Transverse colon (tissue), 4 donors: ENCODE measurements at regions not wholly inside any gene's neighbourhood (a gene's known extent, or its start where the extent isn't known, plus 50 kb on each side); places are given as distances from the start of the nearest gene placed in this dataset.
A peak's percentile ranks its signal among the peaks of the same experiment; 100 is the strongest.

Experiments
- DNase-seq: peaks from one replicate; pipeline ENCODE4 v3.0.0-alpha.2; 2019
- H3K27ac ChIP-seq, 4 donors: fragments of 200-600 bp; sonication (generic); 2 replicates each; pipeline ENCODE4 v1.5.1; 2016 to 2018; ENCODE audit warnings: inconsistent platforms in 4 of 4
- H3K27me3 ChIP-seq: fragments of 200-600 bp; sonication (generic); 2 replicates; pipeline ENCODE4 v1.5.1; 2017; ENCODE audit warnings: inconsistent platforms
- H3K36me3 ChIP-seq, 4 donors: fragments of 200-600 bp; sonication (generic); 2 replicates each; pipeline ENCODE4 v1.5.1; 2017 to 2019; ENCODE audit warnings: inconsistent platforms in 4 of 4
- H3K4me1 ChIP-seq, 4 donors: fragments of 200-600 bp; sonication (generic); 2 replicates each; pipeline ENCODE4 v1.5.1; 2017 to 2020; ENCODE audit warnings: inconsistent platforms in 4 of 4
- H3K4me3 ChIP-seq, 4 donors: fragments of 200-600 bp; sonication (generic); 1 replicate in 1 of 4; 2 replicates in 3 of 4; pipeline versions ENCODE4 v1.5.1 to v1.6.1; 2017 to 2019; ENCODE audit warnings: inconsistent platforms in 4 of 4
- H3K9me3 ChIP-seq, 2 donors: fragments of 200-600 bp; sonication (generic); 2 replicates each; pipeline ENCODE4 v1.5.1; 2017 to 2019; ENCODE audit warnings: inconsistent platforms in 2 of 2
- CTCF ChIP-seq, 5 experiments: fragments of 200-600 bp in 3 of 5; fragments of 450-650 bp in 2 of 5; sonication (generic) in 3 of 5; IDR thresholded peaks; 1 replicate in 2 of 5; 2 replicates in 3 of 5; pipeline ENCODE4 v1.5.1; 2016 to 2017; ENCODE audit warnings: antibody characterized with exemption in 5 of 5, inconsistent platforms in 3 of 5, mild to moderate bottlenecking in 2 of 5, moderate library complexity in 1 of 5
- EP300 ChIP-seq: sonication (generic); formaldehyde crosslinking; IDR thresholded peaks from one replicate; pipeline ENCODE4 v1.6.1; 2017; ENCODE audit warnings: antibody characterized with exemption, low read depth
- POLR2A ChIP-seq: fragments of 450-650 bp; IDR thresholded peaks from one replicate; pipeline ENCODE4 v1.6.1; 2016; ENCODE audit warnings: antibody characterized with exemption, mild to moderate bottlenecking, moderate library complexity
- POLR2AphosphoS5 ChIP-seq, 3 donors: sonication (generic); formaldehyde crosslinking; IDR thresholded peaks; one replicate each; pipeline ENCODE4 v1.6.1; 2016; ENCODE audit warnings: antibody characterized with exemption in 3 of 3
- WGBS, 2 donors: methylation state at CpG; one replicate each; pipeline ENCODE4 v1.1.5; 2018; ENCODE audit warnings: low coverage in 1 of 2; 5-methylcytosine and 5-hydroxymethylcytosine counted together
- in situ Hi-C, 4 donors: fragments of 200-750 bp; cut with MboI; loops; one replicate each; pipeline versions ENCODE4 v1.15.0 to v1.15.1; 2017; ENCODE audit warnings: low sequenced_read_pairs in 3 of 4, low pct_ligation_motif_present in 1 of 4, low pct_unique_long_range_greater_than_20kb in 1 of 4
- intact Hi-C: fragments of 100-400 bp; cut with DNase I; formaldehyde crosslinking; loops from one replicate; pipeline ENCODE4 v1.15.1; 2023; ENCODE audit warnings: low total_unique reads

DNA sequence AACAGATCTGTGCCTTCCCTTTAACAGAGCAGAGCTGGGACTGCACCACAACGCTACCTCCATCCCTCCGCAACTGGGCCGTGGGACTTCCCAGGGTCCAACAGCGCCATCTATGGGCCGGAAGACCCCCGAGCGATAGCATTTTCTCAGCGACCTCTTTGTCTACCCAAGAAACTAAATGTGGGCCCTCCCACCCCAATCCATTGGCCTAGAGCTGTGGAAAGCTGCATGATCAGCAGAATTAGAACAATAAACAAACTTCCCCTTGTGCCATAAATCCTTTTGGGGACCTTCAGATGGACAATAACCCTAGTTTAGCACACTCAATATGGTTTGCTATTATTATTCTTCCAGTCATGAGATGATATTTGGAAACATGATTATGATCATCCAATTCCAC, 74.8 kb upstream of the NTRK3 start:
- 19% methylated on average over 8 of the region's 8 CpGs; no CpG with 5 or more reads in 1 of the 2 donors for WGBS, 2 donors
- DNase-seq, result peak; percentile 14
- Histone ChIP-seq H3K27ac (no peak overlapping the region), H3K36me3 (no peaks in the 10 kb centered on the region), H3K4me1 (no peaks in the 10 kb centered on the region), H3K27me3 (no peaks in the 10 kb centered on the region), H3K9me3 (no peaks in the 10 kb centered on the region), H3K4me3 (no peak overlapping the region)
- in situ Hi-C loops (no loop called here), intact Hi-C loops (no loop called here)
- TF ChIP-seq EP300, result no peak
- TF ChIP-seq CTCF (IDR thresholded peaks at IDR 0.05), result peak in 2 of 5 experiments; percentile 17 to 21
- TF ChIP-seq POLR2AphosphoS5 (IDR thresholded peaks at IDR 0.05), result no peak
- no peak for TF ChIP-seq POLR2A

GRCh38 chr15:88326924-88327323, 70.4 kb upstream of the NTRK3 start:
- no peak overlapping the region for H3K27ac ChIP-seq
- H3K4me3 ChIP-seq, result no peak overlapping the region
- no peaks in the 10 kb centered on the region for H3K36me3 ChIP-seq
- no peak for DNase-seq
- H3K4me1 ChIP-seq, result no peaks in the 10 kb centered on the region
- H3K9me3 ChIP-seq, result no peaks in the 10 kb centered on the region
- H3K27me3 ChIP-seq, result no peaks in the 10 kb centered on the region
- no peak for TF ChIP-seq POLR2A
- TF ChIP-seq CTCF (IDR thresholded peaks at IDR 0.05), result no peak
- no peak for TF ChIP-seq EP300
- no peak for TF ChIP-seq POLR2AphosphoS5 (IDR thresholded peaks at IDR 0.05)
- WGBS, 2 donors, result 86 to 95% methylated on average over 2 to 3 of the region's 3 CpGs
- intact Hi-C loops (no loop called here), in situ Hi-C loops (no loop called here)

- Histone ChIP-seq H3K4me1 (no peaks in the 10 kb centered on the region), H3K4me3 (no peak overlapping the region), H3K27me3 (no peaks in the 10 kb centered on the region), H3K36me3 (no peaks in the 10 kb centered on the region), H3K9me3 (no peaks in the 10 kb centered on the region), H3K27ac (no peak overlapping the region)
- in situ Hi-C loops, result no loop called here
- intact Hi-C loops, result no loop called here
- 81% methylated on average over 1 of the region's 1 CpG; no CpG with 5 or more reads in 1 of the 2 donors for WGBS, 2 donors
- TF ChIP-seq CTCF (IDR thresholded peaks at IDR 0.05), result no peak
- no peak for TF ChIP-seq POLR2A
- TF ChIP-seq EP300, result no peak
- TF ChIP-seq POLR2AphosphoS5 (IDR thresholded peaks at IDR 0.05), result no peak
- DNase-seq, result no peak
Observed at GRCh38 chr15:88324741-88325065, 68.2 kb upstream of the NTRK3 start.

DNA sequence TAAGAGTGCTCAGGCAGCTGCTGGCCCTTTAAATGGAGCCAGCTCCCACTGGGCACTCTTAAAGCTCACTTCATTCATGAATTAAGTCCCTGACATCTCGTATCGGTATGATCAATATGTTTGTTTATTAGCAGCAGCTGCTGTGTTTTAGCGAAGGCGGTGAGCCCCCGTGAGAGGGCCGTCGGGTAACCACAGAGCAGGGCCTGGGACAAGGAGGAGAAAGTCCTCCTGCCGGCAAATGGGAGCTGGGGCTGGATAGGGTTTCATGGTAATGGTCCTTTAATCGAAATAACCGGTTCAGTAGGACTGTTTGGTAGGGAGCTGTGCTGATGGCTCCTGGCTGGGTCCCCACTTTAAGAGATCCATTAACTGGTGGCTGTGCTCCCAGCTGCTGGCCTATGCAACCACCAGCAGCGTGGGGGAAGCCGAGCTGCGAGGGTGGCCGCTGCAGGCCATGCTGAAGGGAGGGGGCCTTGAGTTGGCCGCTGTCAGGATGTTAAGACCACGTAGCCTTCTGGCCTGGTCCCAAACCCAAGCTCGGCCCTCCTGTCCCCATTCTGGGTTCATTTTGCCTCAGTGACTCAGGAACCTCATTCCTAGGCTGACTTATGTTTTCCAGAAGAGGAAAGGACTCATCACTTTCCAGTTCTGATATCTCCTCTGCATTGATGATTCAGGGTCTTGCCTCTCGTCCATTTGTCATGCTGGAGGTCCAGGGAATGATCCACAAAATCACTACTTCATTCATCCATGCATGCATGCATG, 67.6 kb upstream of the NTRK3 start:
- Histone ChIP-seq H3K4me1 (no peaks in the 10 kb centered on the region), H3K27me3 (no peaks in the 10 kb centered on the region), H3K36me3 (no peaks in the 10 kb centered on the region), H3K27ac (no peak overlapping the region), H3K4me3 (no peak overlapping the region), H3K9me3 (no peaks in the 10 kb centered on the region)
- 68 to 83% methylated on average over 5 to 18 of the region's 18 CpGs for WGBS, 2 donors
- TF ChIP-seq POLR2AphosphoS5 (IDR thresholded peaks at IDR 0.05), result no peak
- in situ Hi-C loops, result no loop called here
- intact Hi-C loops, result no loop called here
- no peak for DNase-seq

DNA sequence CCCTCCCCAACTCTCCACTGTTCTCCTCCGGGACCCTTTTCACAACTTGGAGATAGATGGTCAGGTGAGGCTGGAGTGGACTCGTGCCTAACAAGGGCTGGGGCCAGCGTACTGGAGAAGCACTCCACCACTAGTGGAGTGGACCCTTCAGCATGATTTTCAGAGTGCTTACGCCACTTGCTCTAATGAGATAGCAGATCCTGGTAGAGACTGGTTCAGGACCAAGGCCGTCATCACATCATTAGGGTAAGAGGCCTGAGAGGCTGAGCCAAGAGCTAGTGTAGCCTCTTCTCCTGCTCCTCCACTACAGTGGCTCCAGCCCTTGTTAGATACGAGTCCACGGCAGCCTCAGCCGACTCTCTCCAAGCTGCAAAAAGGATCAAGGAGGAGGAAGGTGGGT, 66.9 kb upstream of the NTRK3 start:
- no peak for TF ChIP-seq EP300
- TF ChIP-seq POLR2A, result no peak
- TF ChIP-seq POLR2AphosphoS5 (IDR thresholded peaks at IDR 0.05), result no peak
- no peak for TF ChIP-seq CTCF (IDR thresholded peaks at IDR 0.05)

More for the DNA sequence above, 66.9 kb upstream of the NTRK3 start:
- Histone ChIP-seq H3K9me3 (no peaks in the 10 kb centered on the region), H3K4me3 (no peak overlapping the region), H3K4me1 (no peaks in the 10 kb centered on the region), H3K27me3 (no peaks in the 10 kb centered on the region), H3K36me3 (no peaks in the 10 kb centered on the region), H3K27ac (no peak overlapping the region)
- intact Hi-C loops (no loop called here), in situ Hi-C loops (no loop called here)
- WGBS, 2 donors, result 64 to 82% methylated on average over 2 to 8 of the region's 8 CpGs
- DNase-seq, result no peak
